ENCODE measurements at regions not wholly inside any gene's neighbourhood (a gene's known extent, or its start where the extent isn't known, plus 50 kb on each side); places are given as distances from the start of the nearest gene placed in this dataset.

DNA sequence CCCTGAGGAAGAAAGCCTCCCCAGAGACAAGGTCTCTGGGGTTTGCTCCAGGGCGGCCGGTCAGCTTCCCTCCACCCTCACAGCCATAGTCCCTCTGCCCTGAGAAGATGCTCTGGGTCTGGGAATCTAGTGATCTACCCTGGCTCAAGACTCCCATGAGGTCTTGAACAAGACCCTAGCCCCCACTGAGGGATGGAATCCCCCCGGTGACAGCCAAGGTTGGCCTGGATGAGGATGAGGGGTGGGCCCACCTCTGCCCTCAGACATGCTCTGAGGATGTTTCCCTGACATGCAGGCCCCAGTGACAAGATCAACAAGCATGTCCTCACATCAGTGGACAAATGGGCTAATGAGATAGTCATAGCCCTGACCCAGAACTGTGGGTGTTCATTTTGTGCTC lies 138.6 kb downstream of the C5orf15 start:
- no peak overlapping the region for H4K91ac ChIP-seq (replicated peaks; ENCODE audit: insufficient read length, low read length)
- no peak overlapping the region for H4K5ac ChIP-seq (ENCODE audit: insufficient read length, low read depth, low read length)
- H4K20me1 ChIP-seq (replicated peaks in 1 of 2; ENCODE audit: control insufficient read depth in 1 of 2, insufficient read depth in 2 of 2, low read length in 2 of 2), result no peaks in the 10 kb centered on the region
- no peaks in the 10 kb centered on the region for H3K36me3 ChIP-seq (ENCODE audit: control insufficient read depth in 2 of 4, insufficient read depth in 4 of 4, low read length in 3 of 4)
- H3K23ac ChIP-seq (ENCODE audit: insufficient read length), result no peak overlapping the region
- no peak overlapping the region for H2BK5ac ChIP-seq (ENCODE audit: low read depth, low read length)
- no peak overlapping the region for H3K4ac ChIP-seq (replicated peaks; ENCODE audit: insufficient read length, low read depth, low read length)
- H3K4me2 ChIP-seq (ENCODE audit: insufficient read depth in 1 of 2, low read depth in 2 of 2, low read length in 2 of 2), result no peak overlapping the region
- no peak overlapping the region for H3K9ac ChIP-seq (replicated peaks in 1 of 4; ENCODE audit: extremely low read depth in 1 of 4, low read depth in 3 of 4, low read length in 3 of 4)
- FAIRE-seq (no peak), DNase-seq (ENCODE audit: low read depth in 1 of 2, low spot score in 2 of 2) (no peak)
- no peak overlapping the region for H3K14ac ChIP-seq (ENCODE audit: insufficient read length)
- H2BK120ac ChIP-seq (replicated peaks; ENCODE audit: low read depth, low read length), result no peak overlapping the region
- H2AFZ ChIP-seq (ENCODE audit: low read length), result no peak overlapping the region
- no peaks in the 10 kb centered on the region; a peak in 2 of 7 replicates for H3K27me3 ChIP-seq (replicated peaks in 1 of 4; ENCODE audit: control insufficient read depth in 3 of 4, extremely low read depth in 1 of 4, insufficient read depth in 3 of 4, low read length in 3 of 4)
- no peak overlapping the region for H2BK15ac ChIP-seq (ENCODE audit: low read length)
- H2BK12ac ChIP-seq (ENCODE audit: low read depth, low read length), result no peak overlapping the region
- no peak overlapping the region for H3K18ac ChIP-seq (ENCODE audit: extremely low read depth, low read length)
- no peak overlapping the region for H3K56ac ChIP-seq (replicated peaks; ENCODE audit: insufficient read length, low read depth, low read length)
- H3K9me3 ChIP-seq (ENCODE audit: insufficient read depth in 2 of 2, low read depth in 1 of 2, low read length in 1 of 2), result no peaks in the 10 kb centered on the region
- no peaks in the 10 kb centered on the region for H3K79me2 ChIP-seq (ENCODE audit: control insufficient read depth in 1 of 2, insufficient read depth in 2 of 2, low read length in 2 of 2)
- H3K27ac ChIP-seq (ENCODE audit: low read depth, low read length), result no peak overlapping the region
- ChIA-PET POLR2A (ENCODE audit: partially characterized antibody) (no interaction called here), CTCF (ENCODE audit: partially characterized antibody) (interaction anchor here (0.7 to 3.0 kb wide), 5 partner anchors 9 to 409 kb away, joined by 3 to 16 read pairs (median 5); no protein-coding TSS in a partner anchor)
- no peak overlapping the region for H3K4me3 ChIP-seq (ENCODE audit: extremely low read depth in 1 of 4, insufficient read depth in 2 of 4, low read depth in 3 of 4, low read length in 4 of 4)
- no peaks in the 10 kb centered on the region for H3K23me2 ChIP-seq (ENCODE audit: low read depth, low read length)
- no peak overlapping the region for H2AK5ac ChIP-seq (ENCODE audit: low read depth, low read length)
- no peak overlapping the region for H4K8ac ChIP-seq (ENCODE audit: extremely low read depth, insufficient read depth, low read length)
- no peak overlapping the region for H2BK20ac ChIP-seq (ENCODE audit: low read length)
- H3K4me1 ChIP-seq (replicated peaks in 1 of 4; ENCODE audit: control insufficient read depth in 3 of 4, insufficient read depth in 4 of 4, low read length in 3 of 4), result no peaks in the 10 kb centered on the region
- WGBS, 2 experiments (ENCODE audit: extremely low coverage in 1 of 2, insufficient coverage in 1 of 2, insufficient read length in 1 of 2, insufficient replicate concordance in 2 of 2, low coverage in 1 of 2, low lambda C conversion rate in 2 of 2, missing lambda C conversion rate in 1 of 2), result 89% methylated on average over 3 of the region's 3 CpGs; no CpG with 5 or more reads in 1 of the 2 experiments
- no peaks in the 10 kb centered on the region for H3K79me1 ChIP-seq (ENCODE audit: low read depth, low read length)
- TF ChIP-seq SAP30 (IDR thresholded peaks at IDR 0.05; ENCODE audit: insufficient read depth, insufficient replicate concordance, low read length) (no peak), EP300 (IDR thresholded peaks at IDR 0.05; ENCODE audit: borderline replicate concordance in 1 of 2, low read depth in 2 of 2, low read length in 2 of 2) (no peak), KDM1A (IDR thresholded peaks at IDR 0.05; ENCODE audit: borderline replicate concordance, low read length) (no peak), NANOG (IDR thresholded peaks at IDR 0.05; ENCODE audit: insufficient read depth, low read depth, low read length, poor library complexity, severe bottlenecking) (no peak), TAF7 (optimal IDR thresholded peaks at IDR 0.05; ENCODE audit: borderline replicate concordance, low read depth, low read length) (no peak), YY1 (IDR thresholded peaks at IDR 0.05; ENCODE audit: low read depth, low read length) (no peak), ASH2L (IDR thresholded peaks at IDR 0.05; ENCODE audit: low read length) (no peak), POLR2AphosphoS5 (IDR thresholded peaks at IDR 0.05; ENCODE audit: low read depth, low read length) (no peak)
- TF ChIP-seq, protein P1, sequence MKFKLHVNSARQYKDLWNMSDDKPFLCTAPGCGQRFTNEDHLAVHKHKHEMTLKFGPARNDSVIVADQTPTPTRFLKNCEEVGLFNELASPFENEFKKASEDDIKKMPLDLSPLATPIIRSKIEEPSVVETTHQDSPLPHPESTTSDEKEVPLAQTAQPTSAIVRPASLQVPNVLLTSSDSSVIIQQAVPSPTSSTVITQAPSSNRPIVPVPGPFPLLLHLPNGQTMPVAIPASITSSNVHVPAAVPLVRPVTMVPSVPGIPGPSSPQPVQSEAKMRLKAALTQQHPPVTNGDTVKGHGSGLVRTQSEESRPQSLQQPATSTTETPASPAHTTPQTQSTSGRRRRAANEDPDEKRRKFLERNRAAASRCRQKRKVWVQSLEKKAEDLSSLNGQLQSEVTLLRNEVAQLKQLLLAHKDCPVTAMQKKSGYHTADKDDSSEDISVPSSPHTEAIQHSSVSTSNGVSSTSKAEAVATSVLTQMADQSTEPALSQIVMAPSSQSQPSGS (IDR thresholded peaks at IDR 0.05; ENCODE audit: low read length), result no peak
- TF ChIP-seq, protein P2, sequence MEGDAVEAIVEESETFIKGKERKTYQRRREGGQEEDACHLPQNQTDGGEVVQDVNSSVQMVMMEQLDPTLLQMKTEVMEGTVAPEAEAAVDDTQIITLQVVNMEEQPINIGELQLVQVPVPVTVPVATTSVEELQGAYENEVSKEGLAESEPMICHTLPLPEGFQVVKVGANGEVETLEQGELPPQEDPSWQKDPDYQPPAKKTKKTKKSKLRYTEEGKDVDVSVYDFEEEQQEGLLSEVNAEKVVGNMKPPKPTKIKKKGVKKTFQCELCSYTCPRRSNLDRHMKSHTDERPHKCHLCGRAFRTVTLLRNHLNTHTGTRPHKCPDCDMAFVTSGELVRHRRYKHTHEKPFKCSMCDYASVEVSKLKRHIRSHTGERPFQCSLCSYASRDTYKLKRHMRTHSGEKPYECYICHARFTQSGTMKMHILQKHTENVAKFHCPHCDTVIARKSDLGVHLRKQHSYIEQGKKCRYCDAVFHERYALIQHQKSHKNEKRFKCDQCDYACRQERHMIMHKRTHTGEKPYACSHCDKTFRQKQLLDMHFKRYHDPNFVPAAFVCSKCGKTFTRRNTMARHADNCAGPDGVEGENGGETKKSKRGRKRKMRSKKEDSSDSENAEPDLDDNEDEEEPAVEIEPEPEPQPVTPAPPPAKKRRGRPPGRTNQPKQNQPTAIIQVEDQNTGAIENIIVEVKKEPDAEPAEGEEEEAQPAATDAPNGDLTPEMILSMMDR (IDR thresholded peaks at IDR 0.05; ENCODE audit: control extremely low read depth in 1 of 3, insufficient read depth in 1 of 3, low read depth in 1 of 3, low read length in 3 of 3), result no peak
